Activated B cell treated with CpG ODN at 0.5 μM for 24 hours (primary cell): ENCODE measurements at regions not wholly inside any gene's neighbourhood (a gene's known extent, or its start where the extent isn't known, plus 50 kb on each side); places are given as distances from the start of the nearest gene placed in this dataset.

Source experiments
- ATAC-seq: fragments of 200-7000 bp; cut with Tn5 transposase; one replicate; pipeline ENCODE4 v1.10.0; 2021; ENCODE audit warnings: low read depth, mild to moderate bottlenecking, moderate library complexity
- CTCF ChIA-PET: fragments of 350-600 bp; sonication (Branson Sonifier 250); formaldehyde crosslinking; loops from one replicate; lab custom pipeline; 2021; ENCODE audit warnings: antibody characterized with exemption; lab: Charles Lee
- POLR2A ChIA-PET: fragments of 350-600 bp; sonication (Branson Sonifier 250); formaldehyde crosslinking; loops from one replicate; lab custom pipeline; 2021; ENCODE audit warnings: antibody characterized with exemption; lab: Charles Lee
- DNase-seq: peaks from one replicate; pipeline ENCODE4 v3.0.0; 2022
- H3K27ac Mint-ChIP-seq: one replicate; pipeline ENCODE4 v1.8.0; 2020; ENCODE audit warnings: mixed read lengths
- H3K27me3 Mint-ChIP-seq: one replicate; pipeline ENCODE4 v1.8.0; 2021; ENCODE audit warnings: mixed read lengths
- H3K36me3 Mint-ChIP-seq: one replicate; pipeline ENCODE4 v1.8.0; 2021; ENCODE audit warnings: low read depth, mixed read lengths
- H3K4me1 Mint-ChIP-seq: one replicate; pipeline ENCODE4 v1.8.0; 2021; ENCODE audit warnings: mixed read lengths
- H3K4me3 Mint-ChIP-seq: one replicate; pipeline ENCODE4 v1.8.0; 2020; ENCODE audit warnings: mild to moderate bottlenecking, mixed read lengths
- H3K9me3 Mint-ChIP-seq: one replicate; pipeline ENCODE4 v1.8.0; 2020; ENCODE audit warnings: mixed read lengths
- CTCF ChIP-seq: fragments of 200-600 bp; IDR thresholded peaks from one replicate; pipeline ENCODE4 v1.8.0; 2022; ENCODE audit warnings: antibody characterized with exemption, mild to moderate bottlenecking
- intact Hi-C: fragments of 100-400 bp; cut with micrococcal nuclease; formaldehyde crosslinking; loops from one replicate; pipeline ENCODE4 v1.15.1; 2024

- H3K27me3 Mint-ChIP-seq = no peaks in the 10 kb centered on the region
- CTCF ChIA-PET = no interaction called here
- no peak for DNase-seq
Measured at GRCh38 chr5:120326651-120327050, 137.4 kb upstream of the PRR16 start.

GRCh38 chr5:120327180-120327579 is 136.9 kb upstream of the PRR16 start:
- no peak for TF ChIP-seq CTCF
- H3K27ac Mint-ChIP-seq = no peak overlapping the region
- DNase-seq = no peak
- peaks cover 3% of the 10 kb centered on the region for H3K9me3 Mint-ChIP-seq
- H3K4me1 Mint-ChIP-seq = no peaks in the 10 kb centered on the region
- H3K27me3 Mint-ChIP-seq = no peaks in the 10 kb centered on the region
- no peak for ATAC-seq
- intact Hi-C loops = no loop called here
- H3K36me3 Mint-ChIP-seq = no peaks in the 10 kb centered on the region
- ChIA-PET POLR2A (no interaction called here), CTCF (no interaction called here)
- no peak overlapping the region for H3K4me3 Mint-ChIP-seq

More at GRCh38 chr5:120326651-120327050, 137.4 kb upstream of the PRR16 start:
- Mint-ChIP-seq H3K36me3 (no peaks in the 10 kb centered on the region), H3K4me1 (no peaks in the 10 kb centered on the region), H3K9me3 (peaks cover 3% of the 10 kb centered on the region), H3K27ac (no peak overlapping the region), H3K4me3 (no peak overlapping the region)
- intact Hi-C loops = no loop called here
- TF ChIP-seq CTCF = no peak
- POLR2A ChIA-PET = no interaction called here
- ATAC-seq = no peak

GRCh38 chr5:120329095-120329494 is 135.0 kb upstream of the PRR16 start:
- H3K9me3 Mint-ChIP-seq = peaks cover 3% of the 10 kb centered on the region
- intact Hi-C loops = no loop called here
- no peak for TF ChIP-seq CTCF
- DNase-seq (no peak), ATAC-seq (no peak)
- ChIA-PET CTCF (no interaction called here), POLR2A (no interaction called here)
- H3K27ac Mint-ChIP-seq = no peak overlapping the region
- no peak overlapping the region for H3K4me3 Mint-ChIP-seq
- no peaks in the 10 kb centered on the region for H3K27me3 Mint-ChIP-seq
- no peaks in the 10 kb centered on the region for H3K4me1 Mint-ChIP-seq
- H3K36me3 Mint-ChIP-seq = no peaks in the 10 kb centered on the region

GRCh38 chr5:120330558-120330957 is 133.5 kb upstream of the PRR16 start:
- ChIA-PET CTCF (no interaction called here), POLR2A (no interaction called here)
- Mint-ChIP-seq H3K27ac (no peak overlapping the region), H3K4me1 (no peaks in the 10 kb centered on the region), H3K9me3 (no peaks in the 10 kb centered on the region), H3K36me3 (no peaks in the 10 kb centered on the region), H3K4me3 (no peak overlapping the region), H3K27me3 (no peaks in the 10 kb centered on the region)
- DNase-seq (no peak), ATAC-seq (no peak)
- intact Hi-C loops = no loop called here
- TF ChIP-seq CTCF = no peak

- CTCF ChIA-PET = no interaction called here
- no peak for TF ChIP-seq CTCF
- no peak for DNase-seq
- no peak overlapping the region for H3K4me3 Mint-ChIP-seq
- POLR2A ChIA-PET = no interaction called here
- H3K27me3 Mint-ChIP-seq = no peaks in the 10 kb centered on the region
- H3K27ac Mint-ChIP-seq = no peak overlapping the region
- H3K4me1 Mint-ChIP-seq = no peaks in the 10 kb centered on the region
- ATAC-seq = no peak
- no peaks in the 10 kb centered on the region for H3K9me3 Mint-ChIP-seq
- intact Hi-C loops = no loop called here
- no peaks in the 10 kb centered on the region for H3K36me3 Mint-ChIP-seq
Measured at GRCh38 chr5:120344181-120344580, 119.9 kb upstream of the PRR16 start.
